ENCODE measurements at regions not wholly inside any gene's neighbourhood (a gene's known extent, or its start where the extent isn't known, plus 50 kb on each side); places are given as distances from the start of the nearest gene placed in this dataset.

DNA sequence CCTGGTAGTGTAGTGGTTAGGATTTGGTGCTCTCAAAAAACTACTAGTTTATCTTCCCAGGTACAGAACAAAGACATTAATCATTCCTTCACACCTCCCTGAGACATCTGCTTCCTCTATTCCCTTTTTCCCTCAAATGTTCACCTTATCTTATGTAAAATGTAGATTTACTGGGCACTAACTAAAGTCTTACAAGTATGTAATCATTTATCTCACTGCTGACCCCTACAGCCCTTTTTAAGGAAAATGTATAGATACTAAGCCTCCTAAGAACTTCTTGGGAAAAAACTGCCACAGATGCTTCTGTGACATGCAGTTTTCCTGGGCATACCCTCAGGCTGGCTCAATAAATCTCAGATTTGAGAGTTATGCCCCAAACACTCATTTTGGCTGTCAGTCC is 50.8 kb upstream of the NEK7 start:
- Histone ChIP-seq H4K20me1 (ENCODE audit: insufficient read depth) (no peaks in the 10 kb centered on the region), H3K27ac (no peak overlapping the region), H3K4me2 (no peak overlapping the region), H3K4me3 (no peak overlapping the region), H3K36me3 (ENCODE audit: low read depth) (no peaks in the 10 kb centered on the region), H3K27me3 (ENCODE audit: insufficient read depth, low read depth) (no peaks in the 10 kb centered on the region), H3K4me1 (replicated peaks; ENCODE audit: insufficient read depth) (peaks cover 34% of the 10 kb centered on the region), H2AFZ (no peak overlapping the region), H3F3A (ENCODE audit: insufficient read depth, low read depth) (peaks cover 10% of the 10 kb centered on the region; the same call in 1 of the 2 replicates), H3K9me3 (ENCODE audit: insufficient read depth, low read depth) (peaks cover 7% of the 10 kb centered on the region; the same call in 1 of the 2 replicates), H3K9me2 (ENCODE audit: insufficient read depth) (no peaks in the 10 kb centered on the region), H3K79me2 (ENCODE audit: low read depth) (no peaks in the 10 kb centered on the region)
- ChIA-PET POLR2A (ENCODE audit: unreplicated experiment) (no interaction called here), CTCF (interaction anchor here (0.6 kb wide), 1 partner anchor 599 kb away, joined by 11 read pairs; no protein-coding TSS in a partner anchor)
- intact Hi-C loops (cut with micrococcal nuclease; ENCODE audit: unreplicated experiment) = no loop called here
- DNase-seq = no peak
- BruUV-seq (replicated peaks) = no TSS peak
- TF ChIP-seq, protein P1, sequence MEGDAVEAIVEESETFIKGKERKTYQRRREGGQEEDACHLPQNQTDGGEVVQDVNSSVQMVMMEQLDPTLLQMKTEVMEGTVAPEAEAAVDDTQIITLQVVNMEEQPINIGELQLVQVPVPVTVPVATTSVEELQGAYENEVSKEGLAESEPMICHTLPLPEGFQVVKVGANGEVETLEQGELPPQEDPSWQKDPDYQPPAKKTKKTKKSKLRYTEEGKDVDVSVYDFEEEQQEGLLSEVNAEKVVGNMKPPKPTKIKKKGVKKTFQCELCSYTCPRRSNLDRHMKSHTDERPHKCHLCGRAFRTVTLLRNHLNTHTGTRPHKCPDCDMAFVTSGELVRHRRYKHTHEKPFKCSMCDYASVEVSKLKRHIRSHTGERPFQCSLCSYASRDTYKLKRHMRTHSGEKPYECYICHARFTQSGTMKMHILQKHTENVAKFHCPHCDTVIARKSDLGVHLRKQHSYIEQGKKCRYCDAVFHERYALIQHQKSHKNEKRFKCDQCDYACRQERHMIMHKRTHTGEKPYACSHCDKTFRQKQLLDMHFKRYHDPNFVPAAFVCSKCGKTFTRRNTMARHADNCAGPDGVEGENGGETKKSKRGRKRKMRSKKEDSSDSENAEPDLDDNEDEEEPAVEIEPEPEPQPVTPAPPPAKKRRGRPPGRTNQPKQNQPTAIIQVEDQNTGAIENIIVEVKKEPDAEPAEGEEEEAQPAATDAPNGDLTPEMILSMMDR (conservative IDR thresholded peaks at IDR 0.05) = no peak
- TF ChIP-seq EZH2 (IDR thresholded peaks at IDR 0.05; ENCODE audit: low read depth) = no peak

All from PC-9 (cell line).